Central memory CD4-positive, alpha-beta T cell (primary cell): ENCODE measurements at regions not wholly inside any gene's neighbourhood (a gene's known extent, or its start where the extent isn't known, plus 50 kb on each side); places are given as distances from the start of the nearest gene placed in this dataset.

Experiments used
- DNase-seq: peaks from one replicate; pipeline ENCODE4 v3.0.0; 2022

- DNase-seq: no peak
Observed at GRCh38 chr16:85348065-85348840, 236.0 kb upstream of the CIBAR2 start.

GRCh38 chr16:85348911-85349334, 236.7 kb upstream of the CIBAR2 start:
- DNase-seq: no peak

DNA sequence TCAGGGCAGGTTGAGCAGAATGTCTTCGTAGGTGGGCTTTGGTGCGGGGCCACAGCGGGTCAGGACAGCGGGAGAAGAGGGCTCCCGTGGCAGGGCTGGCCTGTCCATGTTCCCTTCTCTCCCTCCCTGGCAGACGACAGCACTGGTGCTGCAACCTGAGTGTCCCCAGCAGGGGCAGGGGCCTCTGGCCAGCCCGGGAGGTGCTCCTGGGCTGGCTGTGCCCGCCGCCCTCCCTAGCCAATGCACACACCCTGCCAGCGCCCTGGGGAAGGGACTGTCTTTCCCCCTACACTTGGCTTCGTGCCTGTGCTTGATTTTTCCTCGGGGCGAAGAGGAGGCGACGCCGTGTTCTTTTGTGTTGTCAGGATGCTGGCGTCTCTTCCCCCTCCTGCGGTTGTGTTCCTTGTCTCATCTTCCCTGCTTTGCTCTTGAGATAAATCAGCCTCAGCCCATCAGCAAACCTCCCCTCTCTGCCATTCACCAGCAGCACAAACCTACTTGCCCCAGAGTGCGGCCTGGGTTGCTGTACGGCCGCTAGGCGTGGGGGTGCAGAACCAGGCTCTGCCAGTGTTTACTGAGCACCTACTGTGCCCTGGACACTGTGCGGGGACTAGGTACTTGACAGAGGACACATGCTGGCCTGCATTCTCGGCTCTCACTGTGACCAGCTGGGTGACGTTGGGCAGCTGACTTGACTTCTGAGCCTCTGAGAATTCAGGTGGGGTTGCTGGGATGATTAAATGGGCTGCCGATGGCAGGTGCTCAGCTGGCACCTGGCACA, 237.3 kb upstream of the CIBAR2 start:
- DNase-seq: no peak

DNA sequence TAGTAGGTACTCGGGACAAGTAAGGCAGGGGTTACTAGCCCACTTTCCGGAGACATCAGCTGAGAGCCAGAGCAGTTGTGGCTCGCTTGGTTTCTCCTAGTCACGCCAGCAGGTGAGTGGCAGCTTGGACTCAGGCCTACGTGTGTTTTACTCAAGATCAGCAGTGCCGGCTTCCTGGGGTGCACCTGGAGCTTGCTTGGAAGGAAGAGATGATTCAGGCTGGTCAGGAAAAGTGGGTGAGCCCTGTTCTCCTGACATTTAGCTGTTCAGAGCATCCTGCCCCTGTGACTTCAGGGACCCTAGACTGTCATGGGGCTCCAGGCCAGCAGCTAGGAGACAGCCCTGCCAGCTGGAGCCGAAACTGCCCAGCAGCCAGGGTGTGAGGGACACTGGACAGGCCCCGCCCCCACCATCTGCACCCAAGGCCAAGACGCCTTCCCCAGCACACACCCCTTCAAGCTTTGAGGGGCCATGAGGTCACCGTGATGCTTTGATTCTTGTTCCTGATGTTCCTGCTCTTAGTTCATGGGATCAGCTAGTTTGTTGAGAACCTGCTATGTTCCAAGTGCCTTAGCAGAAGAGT, 238.0 kb upstream of the CIBAR2 start:
- DNase-seq: no peak

DNA sequence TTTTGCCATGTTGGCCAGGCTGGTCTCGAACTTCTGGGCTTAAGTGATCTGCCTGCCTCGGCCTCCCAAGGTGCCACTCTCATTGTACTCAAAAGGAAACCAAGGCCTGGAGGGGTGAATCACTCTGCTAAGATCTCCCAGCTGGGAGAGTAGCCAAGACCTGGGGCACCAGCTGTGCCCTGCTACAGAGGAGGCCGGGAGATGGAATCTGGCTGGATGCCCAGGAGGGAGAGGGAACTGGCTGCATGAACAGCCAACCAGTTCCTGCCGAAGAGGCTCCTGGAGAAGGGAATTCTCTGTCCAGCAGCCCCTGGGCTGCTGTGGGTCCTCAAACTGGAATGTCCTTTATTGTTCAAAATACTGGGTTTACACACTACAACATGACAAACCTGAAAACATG, 238.7 kb upstream of the CIBAR2 start:
- no peak for DNase-seq

DNA sequence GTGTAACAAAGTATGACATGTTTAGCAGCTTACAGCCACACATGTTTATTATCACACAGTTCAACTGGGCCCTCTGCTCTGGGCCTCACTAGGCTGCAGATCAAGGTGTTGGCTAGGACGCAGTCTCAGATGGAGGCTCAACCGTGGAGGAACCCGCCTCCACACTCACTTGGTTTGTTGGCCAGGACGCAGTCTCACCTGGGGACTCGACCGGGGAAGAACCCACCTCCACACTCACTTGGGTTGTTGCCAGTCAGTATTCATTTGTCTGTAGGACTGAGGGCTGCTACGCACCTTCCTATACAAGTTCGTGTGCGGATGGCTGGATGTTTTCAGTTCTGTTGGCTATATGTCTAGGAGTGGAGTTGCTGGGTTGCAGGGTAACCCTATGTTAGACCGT, 240.7 kb upstream of the CIBAR2 start:
- no peak for DNase-seq

DNA sequence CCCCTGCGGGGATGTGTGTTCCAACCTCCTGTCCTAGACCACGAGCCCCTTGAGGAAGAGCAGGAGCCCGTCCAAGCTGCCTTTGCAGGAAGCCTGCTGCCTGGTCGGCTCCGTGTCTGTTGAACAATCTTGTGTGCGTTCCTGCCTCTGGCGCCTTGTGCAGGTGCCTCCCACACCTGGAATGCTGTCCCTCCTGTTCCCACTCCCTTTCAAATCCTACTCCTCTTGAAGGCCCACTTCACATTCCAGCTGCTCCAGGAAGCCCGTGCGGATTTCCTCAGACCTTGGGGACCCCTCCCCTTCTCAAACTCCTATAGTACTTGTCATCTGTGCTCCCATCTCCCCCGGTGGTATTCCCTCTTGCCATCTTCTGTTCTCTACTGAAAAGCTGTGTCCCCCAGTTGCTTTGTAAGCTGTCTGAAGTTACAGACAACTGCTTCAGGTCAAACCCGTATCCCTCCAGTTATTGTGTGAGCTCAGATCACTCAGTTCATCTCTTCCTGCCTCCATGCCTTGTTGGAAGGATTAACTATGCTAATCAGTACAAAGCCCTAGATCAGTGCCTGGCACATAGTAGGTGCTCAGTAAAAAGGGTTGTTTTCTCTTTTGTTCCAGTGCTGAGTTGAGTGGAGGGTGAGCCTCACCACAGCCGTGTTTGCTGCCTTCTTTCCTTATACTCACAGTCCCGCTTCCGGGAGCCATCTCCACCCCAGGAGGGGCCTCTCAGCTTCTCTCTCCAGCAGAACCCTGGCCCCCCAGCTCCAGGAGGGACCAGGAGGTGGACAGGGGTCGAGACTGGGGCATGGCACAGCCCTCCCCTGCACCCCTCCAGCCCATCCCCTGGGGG, 241.8 kb upstream of the CIBAR2 start:
- no peak for DNase-seq

- DNase-seq: no peak
Observed at GRCh38 chr16:85354686-85355514, 242.6 kb upstream of the CIBAR2 start.

DNA sequence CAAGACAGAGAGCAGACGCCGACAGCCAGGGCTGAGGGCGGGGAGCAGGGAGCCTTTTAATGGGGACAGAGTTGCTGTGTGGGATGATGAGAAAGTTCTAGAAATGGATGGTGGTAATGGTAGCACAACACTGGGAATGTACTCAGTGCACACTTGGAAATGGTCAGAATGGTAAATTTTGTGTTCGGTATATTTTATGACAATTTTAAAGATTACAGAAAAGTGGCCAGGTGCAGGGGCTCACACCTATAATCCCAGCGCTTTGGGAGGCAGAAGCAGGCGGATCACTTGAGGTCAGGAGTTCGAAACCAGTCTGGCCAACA, 243.2 kb upstream of the CIBAR2 start:
- no peak for DNase-seq

- no peak for DNase-seq
Observed at GRCh38 chr16:85356157-85356556, 243.9 kb upstream of the CIBAR2 start.

DNA sequence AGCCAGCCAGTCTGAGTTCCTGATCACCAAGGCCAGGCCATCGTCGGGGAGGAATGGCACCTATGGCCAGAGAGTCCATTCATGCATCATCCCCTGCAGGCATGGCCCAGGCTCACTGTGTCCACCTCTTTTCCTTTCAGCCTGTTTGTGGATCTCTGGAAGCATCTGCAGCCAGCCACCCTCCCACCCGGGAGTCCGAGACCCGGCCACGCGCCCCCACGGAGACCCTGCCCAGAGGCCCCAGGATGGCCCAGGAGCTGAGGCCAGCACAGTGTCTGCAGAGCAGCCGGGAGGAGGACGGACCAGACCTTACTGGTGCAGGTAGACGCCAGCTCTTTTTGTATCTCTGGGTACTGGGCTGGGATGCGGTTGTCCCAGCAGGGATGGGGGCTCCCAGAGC, 245.1 kb upstream of the CIBAR2 start:
- no peak for DNase-seq

DNA sequence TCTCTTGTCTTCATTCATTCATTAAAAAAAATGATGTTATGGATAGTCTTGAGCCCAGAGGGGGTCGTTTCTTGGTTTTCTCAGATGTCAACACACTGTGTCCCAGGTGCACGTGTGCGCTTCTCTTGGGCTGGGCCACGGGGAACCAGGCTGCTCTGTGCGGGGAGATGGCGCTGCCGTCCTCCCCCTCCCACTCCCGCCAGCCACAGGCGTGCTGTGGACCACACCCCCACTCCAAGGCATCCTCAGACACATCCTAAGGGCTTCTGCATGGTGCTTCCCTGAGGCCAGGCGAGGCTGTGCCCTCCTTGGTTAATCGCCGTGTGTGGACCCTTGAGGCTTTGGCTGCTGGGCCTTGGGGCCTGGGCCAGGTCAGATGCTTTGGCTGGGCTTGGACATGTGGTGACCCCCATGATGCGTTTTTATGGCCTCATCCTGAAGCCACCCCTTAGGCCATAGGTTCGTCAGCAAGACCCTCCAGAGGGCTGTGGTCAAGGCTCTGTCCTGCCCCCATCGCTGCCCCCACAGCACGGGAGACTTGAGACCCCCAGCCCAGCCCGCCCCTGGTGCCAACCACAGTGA, 245.7 kb upstream of the CIBAR2 start:
- no peak for DNase-seq

GRCh38 chr16:85358704-85359146, 246.5 kb upstream of the CIBAR2 start:
- no peak for DNase-seq

DNA sequence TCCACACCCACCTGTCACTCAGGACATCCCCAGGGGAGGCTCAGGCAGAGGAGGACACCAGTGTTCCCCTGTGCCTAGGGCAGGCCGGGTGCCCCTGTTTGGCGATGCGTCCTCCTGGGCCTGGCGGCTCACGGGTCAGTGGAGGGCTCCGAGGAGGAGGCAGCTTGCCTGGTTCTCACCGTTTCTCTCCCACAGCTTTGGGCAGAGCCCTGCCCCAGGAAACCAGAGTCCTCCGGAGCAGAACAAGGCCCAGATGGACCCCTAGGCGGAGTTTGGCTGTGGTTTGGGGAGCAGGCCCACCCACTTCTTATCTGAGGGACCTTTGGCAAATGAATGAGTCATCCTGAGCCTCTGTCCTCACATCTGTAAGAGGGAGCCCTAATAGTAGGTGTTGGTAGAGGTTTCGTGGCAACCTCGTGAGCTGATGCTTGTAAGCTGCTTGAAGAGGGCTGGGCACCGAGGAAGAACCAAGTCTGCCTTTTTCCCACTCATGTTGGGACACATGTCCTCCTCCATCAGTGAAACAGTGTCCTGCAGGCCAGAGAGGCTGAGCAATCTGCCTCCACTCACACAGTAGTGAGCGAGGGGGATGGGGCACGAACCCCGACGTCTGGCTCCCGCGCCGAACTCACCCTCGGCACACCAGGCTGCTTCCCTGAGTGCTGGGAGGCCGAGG, 247.0 kb upstream of the CIBAR2 start:
- no peak for DNase-seq

DNA sequence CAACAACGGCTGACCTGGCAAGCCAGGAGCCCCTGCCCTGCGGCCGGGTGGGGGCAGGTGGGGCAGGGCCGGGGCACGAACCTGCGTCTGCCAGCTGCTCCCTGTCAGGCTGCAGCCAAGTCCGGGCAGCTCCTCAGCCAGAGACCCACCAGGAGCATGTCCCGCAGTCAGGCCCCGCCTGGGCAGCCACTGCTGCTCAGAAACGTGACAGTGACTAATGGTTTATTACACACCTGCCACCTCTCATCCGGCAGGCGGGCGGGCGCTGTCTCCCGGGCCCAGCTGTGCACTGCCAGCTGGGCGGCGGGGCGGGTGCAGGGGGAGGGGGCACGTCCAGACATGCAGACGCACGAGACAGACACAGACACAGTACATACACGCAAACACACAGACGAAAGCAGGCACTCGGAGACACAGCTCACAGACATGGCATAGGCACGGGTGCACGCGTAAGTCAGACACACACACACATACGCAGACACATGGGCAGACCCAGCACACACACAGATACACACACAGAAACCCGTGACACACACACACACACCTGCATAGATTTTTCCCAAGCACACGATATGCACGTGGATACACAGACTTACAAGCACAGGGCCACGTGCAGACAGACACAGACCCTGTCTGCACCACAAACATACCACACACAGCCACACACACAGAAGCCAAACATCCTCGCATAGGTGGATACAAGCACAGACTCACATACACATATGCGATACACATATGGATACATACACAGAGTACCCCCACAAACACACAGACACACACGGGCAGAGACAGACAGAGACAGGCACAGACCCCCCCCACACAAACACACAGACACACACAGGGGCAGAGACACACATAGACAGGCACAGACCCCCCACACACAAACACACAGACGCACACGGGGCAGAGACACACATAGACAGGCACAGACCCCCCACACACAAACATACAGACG, 248.3 kb upstream of the CIBAR2 start:
- DNase-seq: no peak

- no peak for DNase-seq
Observed at GRCh38 chr16:85361441-85362118, 249.3 kb upstream of the CIBAR2 start.

DNA sequence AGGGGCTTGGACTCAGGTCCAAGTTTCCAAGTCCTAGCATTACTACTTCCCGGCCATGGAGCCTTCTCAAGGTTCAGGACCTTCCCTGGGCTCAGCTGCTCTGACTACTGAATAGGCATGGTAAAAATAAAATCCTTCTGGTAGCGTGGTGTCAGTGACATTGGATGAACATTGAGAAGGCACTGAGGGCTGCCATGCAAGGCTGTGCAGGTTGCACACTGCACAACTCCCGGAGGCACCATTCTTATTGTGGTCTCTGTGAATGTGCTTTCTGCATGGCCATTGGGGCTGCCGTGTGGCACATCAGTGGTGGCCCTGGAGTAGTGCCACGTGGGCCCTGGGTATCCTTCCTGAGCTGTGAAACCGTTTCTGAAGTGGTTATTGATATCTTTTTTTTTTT, 250.2 kb upstream of the CIBAR2 start:
- DNase-seq: no peak

- DNase-seq: no peak
Observed at GRCh38 chr16:85363427-85363826, 249.7 kb upstream of the GSE1 start.

- no peak for DNase-seq
Observed at GRCh38 chr16:85363881-85364280, 249.2 kb upstream of the GSE1 start.
